GM21526 (cell line): ENCODE measurements at regions not wholly inside any gene's neighbourhood (a gene's known extent, or its start where the extent isn't known, plus 50 kb on each side); places are given as distances from the start of the nearest gene placed in this dataset.
A peak's percentile ranks its signal among the peaks of the same experiment; 100 is the strongest.
"Not testable (repeated sequence)": the region's sequence is repeated elsewhere in the genome, so short reads cannot be mapped to it uniquely, and the experiment has no call there.

Experiments
- ATAC-seq: cut with Tn5 transposase; IDR thresholded peaks from one replicate; pipeline ENCODE4 v1.9.1; 2021; ENCODE audit warnings: moderate library complexity; ENCODE audit not compliant: unreplicated experiment, low FRiP score

DNA sequence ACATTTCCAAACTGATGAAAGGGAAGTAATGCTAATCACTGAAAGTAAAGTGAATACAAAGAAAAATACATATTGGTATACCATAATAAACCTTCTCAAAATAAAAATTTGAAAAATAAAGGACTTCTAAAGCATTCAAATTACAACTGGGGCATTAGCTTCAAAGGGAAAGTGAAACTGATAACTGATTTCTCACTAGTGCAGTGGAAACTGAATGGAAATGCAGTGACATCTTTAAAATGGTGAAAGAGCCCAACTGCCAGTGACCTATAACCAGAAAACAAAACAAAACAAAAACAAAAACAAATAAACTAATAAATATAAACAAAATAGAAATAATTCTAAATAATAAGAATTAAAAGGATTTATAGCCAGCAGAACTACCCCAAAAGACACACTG is 297.5 kb upstream of the GRIN3A start:
- ATAC-seq, result peak; percentile 83

DNA sequence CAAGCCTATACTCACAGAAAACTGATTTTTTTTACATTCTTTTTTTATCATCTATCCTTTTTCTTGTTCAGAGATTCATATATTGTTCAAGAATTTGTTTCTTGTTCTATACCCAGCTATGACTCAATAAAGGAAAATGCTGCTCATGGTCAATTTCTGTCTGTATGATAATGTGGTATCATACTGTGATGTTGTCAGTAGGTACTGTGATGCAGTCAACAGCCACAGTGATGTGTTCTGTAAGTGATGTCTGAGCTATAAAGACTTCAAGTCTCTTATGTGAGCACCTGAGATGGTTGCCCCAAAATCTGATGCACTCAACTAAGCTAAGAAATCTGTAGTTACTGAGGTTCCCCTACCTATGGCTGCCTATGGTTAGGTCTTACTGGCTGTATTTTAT is 294.2 kb upstream of the GRIN3A start:
- ATAC-seq, result no peak

DNA sequence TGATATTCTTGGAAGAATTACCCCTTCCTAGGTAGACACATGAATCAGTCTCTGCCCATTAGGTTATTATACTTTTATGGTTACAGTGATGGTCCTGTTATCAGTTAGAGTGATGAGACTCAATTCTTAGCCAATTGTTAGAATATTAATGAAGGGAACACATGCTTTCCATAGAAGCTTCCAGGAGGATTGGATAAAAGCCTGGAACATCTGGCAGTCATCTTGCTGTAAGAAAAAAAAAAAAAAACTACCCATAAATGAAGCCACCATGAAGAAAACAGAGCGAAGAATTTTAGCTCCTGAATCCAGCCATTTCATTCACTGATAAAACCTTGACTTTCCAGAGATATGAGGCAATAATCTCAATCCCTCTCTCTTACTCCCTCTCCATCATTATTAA is 262.5 kb upstream of the GRIN3A start:
- ATAC-seq, result no peak

DNA sequence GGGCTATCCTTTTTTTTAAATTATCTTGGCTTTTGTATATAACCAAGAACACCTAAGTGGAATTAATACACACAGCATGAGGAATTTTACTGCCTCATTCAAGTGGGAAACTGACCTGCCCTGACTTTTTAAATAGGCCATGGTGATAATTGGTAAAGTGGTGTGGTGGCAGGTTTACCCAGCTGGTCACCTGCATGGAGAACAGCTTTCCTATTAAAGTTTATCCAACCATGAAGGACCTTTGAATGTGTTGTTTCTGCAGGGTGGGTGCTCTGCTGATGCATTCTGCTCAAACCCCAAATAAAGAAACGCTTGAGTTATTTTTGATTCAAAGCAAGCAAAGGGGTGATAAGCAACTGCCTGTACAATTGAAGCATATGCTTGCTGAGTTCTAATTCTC is 261.0 kb upstream of the GRIN3A start:
- ATAC-seq, result no peak

DNA sequence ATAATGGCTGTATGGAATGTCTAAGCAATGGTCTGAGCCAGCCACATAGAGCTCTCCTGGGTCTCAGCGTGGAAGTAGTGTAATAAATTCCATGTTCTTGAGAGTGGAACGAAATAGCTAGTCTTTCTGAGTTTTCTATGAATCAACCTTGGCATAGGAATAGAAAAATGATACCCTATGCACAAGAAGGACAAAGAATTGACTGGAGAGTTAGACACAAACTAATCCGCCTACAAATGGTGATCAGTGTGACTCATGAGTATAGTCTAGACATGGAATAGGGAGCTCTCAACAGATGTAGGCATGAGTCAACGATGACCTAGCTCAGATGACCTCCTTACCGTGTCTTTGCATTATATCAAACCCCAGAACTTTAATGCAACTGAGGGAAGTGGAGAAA is 256.8 kb upstream of the GRIN3A start:
- no peak for ATAC-seq

DNA sequence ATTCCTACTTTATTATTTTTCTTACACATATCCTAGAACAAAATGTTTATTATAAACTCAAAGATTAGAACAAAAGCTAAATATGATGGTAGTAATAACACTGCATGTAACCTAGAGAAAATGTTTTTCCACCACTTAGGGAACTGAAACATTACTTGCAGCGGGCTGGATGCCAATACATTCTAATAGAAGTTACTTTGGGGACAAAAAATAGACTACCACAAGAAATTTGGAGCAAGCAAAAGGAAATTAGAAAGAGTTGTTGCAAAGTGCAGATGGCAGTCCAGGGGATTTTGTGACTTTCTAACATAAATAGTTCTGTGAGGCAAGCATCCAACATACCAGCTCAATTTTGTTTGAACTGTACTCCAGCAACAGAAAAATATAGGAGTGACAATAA is 255.3 kb upstream of the GRIN3A start:
- no peak for ATAC-seq

DNA sequence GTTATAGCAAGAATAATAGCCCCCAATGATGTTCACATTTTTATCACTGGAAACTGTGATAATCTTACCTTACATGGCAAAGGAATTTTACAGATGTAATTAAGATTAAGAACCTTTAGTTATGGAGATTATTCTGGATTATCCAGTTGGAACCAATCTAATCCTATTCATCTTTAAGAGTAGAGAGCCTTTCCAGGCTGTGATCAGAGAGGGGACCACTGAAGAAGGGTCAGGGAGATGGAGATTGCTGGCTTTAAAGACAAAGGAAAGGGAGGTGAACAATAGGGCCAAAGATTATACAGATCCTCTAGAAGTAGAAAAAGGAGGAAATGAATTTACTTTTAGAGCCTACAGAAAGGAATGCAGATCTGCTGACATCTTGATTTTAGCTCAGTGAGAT is 253.5 kb upstream of the GRIN3A start:
- ATAC-seq, result no peak

DNA sequence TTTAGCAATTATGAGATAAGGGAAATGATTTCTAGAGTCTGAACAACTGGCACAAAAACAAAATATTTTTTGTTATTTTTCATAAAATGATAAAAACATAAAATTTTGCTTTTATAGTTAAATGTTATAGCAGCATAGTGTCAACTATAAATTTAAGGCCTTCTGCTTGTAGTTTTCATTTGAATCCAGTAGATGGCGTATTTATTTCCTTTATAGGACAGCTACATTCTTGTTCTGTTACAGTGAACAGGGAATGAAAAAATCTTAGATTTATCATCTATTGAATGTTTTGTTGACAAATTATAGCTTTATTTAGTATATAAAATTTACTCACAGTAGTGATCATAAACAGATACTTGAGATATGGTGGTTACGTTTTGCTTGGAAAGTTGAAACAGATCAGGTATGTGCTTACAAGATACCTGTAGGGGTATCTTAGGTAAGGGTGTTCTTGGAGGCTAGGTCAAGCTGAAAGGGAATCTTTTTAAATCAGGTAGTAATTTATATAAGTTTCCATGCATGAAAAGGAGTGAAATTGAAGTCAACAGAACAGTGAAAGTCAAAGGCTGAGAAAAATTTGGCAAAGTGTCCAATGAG is 239.3 kb upstream of the GRIN3A start:
- ATAC-seq, result peak; percentile 83

DNA sequence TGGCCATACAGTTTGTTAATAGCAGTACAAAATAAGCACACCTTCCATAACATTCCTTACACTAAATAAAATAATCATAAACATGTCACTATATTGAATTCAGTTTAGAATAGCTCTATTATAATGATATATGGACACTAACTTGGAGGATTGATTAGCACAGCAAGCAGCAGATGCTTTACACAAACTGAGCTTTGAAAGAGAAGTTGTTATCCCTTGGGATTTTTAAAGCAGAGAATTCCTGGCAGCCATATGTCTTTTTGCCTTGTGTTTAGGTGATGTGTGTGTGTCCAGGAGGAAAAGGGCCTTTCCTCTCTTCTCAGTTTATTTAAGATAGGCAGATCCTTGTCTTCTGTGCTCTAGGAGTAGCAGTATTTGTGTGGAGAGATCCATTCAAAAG is 232.2 kb upstream of the GRIN3A start:
- ATAC-seq, result no peak

DNA sequence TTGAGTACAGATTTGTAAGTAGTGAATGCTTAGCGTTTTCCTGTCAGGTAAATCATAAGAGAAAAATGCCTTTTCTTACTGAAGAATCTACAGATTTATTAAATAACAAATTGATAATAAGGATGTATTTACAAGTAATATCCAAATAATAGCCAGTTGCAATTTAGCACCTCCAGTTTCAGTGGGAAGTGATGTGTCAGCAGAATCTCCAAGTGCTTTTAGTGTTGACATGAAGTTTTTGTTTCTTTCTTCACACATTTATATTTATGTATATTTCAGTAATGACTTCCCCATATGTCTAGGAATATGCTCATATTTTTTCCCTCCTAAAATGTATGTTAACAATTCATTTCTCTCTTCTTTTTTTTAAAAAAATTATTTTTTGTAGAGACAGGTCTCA is 229.9 kb upstream of the GRIN3A start:
- ATAC-seq, result no peak

DNA sequence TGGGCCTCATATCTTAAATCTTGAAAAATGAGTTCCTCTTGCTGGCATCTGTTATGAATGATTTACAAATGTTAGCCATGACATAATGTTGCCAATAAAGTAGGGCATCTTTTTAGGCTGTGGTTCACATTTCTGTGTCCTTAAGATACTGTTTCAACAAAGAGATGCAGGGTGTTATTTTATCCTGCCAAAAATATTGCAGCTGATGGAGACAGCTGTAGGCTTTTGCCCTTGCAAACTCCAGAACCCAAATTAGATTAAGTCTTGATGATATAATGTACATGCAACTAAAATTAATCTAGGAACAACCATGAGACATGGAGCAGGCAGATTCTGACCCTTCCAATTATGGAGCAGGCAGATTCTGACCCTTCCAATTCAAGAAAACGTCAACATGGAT is 228.2 kb upstream of the GRIN3A start:
- no peak for ATAC-seq

DNA sequence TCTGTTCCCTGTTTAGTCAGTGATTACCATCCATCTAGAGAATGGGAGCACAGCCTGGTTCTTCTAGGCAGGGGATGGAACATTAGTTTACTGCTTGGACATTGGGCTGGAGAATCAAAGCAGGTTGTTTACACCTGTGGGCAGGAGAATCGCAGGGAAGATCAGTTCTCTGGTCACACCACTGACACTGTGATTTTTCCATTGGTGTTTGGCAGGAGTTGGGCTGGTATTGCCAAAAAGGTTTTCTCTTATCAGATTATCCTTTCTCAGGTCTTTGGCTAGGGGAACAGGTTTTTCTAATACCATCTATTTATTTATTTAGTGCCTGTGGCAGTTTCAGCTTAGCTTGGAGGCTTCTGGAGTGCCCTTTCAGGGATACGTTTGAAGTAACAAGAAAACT is 219.3 kb upstream of the GRIN3A start:
- ATAC-seq, result no peak

DNA sequence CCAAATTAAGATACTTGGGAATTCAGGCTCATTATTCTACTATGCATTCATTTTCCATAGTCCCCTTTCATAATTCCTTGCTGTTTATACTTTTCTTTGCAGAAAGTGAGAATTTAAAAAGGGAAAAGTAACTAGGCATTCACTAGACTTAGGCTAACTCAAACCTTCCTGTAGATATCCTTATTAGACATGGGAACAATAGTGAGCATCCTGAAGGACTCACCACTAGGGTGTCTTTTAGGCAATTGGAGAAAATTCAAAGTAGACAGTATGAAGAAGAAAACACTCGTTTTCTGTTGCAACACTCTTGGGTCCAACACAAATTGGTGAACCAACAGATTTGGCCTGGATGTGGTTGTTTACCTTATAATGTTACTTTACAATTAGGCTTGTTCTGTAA is 213.2 kb upstream of the GRIN3A start:
- no peak for ATAC-seq

DNA sequence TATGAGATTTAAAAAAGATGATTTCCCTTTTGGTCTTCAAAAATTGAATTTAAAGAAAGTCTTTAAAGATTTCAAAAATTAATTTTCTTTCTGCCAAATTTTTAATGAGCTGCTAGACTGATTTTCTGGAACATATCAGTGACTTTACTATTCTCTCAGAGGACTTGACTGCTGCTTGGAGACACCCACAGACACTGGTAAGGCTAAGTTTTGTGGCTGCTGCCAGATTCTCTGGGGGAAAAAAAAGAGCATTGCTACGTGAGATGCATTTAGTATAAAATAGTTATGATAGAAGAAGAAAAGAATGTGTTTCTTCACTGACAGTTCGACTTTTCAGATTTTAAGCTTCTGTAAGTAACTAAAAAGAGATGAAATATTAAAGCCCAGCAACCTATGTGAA is 193.3 kb upstream of the GRIN3A start:
- ATAC-seq, result no peak

DNA sequence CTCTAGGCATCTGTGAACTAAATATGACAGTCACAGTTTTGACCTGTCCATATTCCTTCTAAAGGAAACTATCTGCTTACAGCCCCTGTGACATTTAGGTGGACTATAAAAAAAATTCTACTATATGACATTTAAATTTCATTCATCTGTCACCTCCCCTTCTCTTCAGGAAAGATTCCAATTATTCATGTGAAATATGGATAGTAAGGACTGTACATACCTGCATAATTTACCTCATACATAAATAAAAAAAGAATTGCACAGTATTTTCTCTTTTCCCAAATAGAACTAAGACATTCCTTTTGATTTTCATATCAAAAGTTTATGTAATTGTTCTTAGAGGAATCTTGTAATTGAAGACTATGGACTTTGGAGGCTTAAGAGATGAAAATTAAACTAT is 192.3 kb upstream of the GRIN3A start:
- no peak for ATAC-seq

DNA sequence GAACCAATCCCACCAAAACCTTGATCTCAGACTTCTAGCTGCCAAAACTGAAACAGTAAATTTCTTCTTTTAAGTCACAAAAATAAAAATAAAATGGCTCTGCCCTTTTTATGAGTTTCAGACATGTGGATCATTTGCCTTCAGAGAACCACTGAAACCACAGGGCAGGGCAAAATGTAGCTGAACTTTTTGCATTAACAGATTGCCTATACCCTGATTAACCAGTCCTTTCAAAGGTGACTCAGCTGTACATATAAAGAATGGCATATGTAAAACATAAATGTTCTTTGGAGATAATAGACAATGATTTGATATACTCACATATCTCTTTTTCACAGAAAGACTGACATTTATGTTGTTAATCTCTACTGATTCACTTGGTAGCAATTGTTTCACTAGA is 187.1 kb upstream of the GRIN3A start:
- ATAC-seq, result no peak

DNA sequence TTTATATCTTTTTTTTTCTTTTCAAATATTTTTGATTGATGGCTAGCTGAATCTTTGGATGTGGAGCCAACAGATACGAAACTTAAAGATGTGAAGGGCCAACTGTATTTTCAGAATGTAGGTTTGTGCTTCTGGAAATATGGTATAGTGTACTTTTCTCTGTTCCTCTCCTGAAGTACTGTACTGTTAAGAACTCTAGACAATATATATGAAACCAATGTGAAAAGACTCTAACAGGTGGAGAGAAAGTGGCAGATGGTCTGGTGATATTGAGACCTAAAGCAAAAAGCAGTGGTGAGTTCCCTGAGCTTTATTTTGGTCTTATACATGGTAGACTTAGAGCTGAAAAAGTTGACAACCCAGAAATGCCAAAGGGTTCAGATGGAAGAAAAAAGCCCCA is 185.0 kb upstream of the GRIN3A start:
- no peak for ATAC-seq

DNA sequence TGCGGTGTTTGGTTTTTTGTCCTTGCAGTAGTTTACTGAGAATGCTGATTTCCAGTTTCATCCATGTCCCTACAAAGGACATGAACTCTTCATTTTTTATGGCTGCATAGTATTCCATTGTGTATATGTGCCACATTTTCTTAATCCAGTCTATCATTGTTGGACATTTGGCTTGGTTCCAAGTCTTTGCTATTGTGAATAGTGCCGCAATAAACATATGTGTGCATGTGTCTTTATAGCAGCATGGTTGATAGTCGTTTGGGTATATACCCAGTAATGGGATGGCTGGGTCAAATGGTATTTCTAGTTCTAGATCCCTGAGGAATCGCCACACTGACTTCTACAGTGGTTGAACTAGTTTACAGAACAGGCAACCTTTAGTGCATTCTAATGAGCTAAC is 178.5 kb upstream of the GRIN3A start:
- not testable (repeated sequence) for ATAC-seq

DNA sequence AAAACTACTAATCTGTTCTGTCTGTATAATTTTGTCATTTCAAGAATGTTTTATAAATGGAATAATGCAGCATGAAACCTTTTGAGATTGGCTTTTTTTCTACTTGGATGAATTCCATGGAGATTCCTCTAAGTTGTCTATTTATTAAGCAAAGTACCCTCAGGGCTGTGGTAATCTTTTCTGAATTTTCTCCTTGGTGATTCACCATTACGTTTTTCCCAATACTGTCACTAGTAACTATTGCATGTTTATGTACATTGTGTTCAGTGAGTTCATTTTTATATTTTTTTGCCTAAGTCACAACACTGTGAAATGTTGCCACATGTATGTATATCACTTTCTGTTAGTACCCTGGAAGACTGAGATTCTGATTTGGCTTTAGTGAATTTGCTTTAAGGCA is 177.0 kb upstream of the GRIN3A start:
- no peak for ATAC-seq

DNA sequence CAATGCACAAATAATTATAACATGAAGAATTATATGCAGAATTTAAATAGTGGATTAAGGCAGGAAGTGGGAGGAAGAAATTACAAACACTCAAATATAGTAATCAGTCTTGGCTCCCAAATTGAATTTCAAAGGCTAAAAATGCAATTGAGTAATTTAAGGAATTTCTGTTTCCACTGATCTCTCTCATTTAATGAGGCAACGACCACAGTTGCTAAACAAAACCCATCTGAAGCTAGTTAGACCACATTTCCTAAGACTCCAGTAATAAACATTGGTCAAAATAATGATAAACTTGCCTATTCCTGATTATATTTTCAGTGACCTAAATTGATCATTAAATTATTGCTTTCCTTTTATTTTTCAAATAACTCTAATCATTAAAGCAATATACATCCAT is 174.3 kb upstream of the GRIN3A start:
- ATAC-seq, result no peak

DNA sequence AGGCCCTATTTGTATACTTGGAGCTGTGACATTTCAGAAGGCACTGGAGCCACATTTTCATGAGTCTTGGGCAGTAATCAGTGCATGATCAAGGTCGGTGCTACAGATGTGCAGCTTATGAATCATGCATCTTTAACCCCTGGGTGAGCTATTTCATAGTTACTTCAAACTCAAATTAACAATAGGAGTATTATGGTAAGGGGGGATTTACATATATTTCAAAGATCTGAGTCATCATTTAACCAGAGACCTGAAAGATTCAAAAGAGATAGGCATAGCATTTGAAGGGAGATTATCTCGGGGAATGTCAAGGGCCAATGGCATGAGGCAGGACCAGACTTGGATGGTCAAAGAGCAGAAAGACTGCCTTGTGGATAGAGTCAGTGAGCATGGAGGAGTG is 169.0 kb upstream of the GRIN3A start:
- ATAC-seq, result no peak

DNA sequence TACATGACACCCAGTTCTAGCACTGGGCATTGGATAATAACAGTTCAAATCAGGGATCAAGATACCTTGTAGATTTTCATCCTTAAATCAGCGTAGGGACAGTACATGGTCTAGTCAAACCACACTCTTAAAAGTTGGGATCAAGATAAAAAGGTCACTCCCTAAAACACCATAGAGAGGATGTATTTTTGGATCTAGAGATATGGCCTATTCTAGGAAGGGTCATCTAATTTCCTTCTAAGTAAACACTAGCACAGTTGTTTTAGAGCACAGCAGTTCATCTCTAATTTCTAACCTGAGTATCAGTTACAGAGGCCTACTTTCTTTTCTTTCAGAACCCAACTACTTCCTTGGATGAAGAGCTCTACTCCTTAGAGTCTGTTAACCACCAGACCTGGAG is 166.4 kb upstream of the GRIN3A start:
- ATAC-seq, result no peak

DNA sequence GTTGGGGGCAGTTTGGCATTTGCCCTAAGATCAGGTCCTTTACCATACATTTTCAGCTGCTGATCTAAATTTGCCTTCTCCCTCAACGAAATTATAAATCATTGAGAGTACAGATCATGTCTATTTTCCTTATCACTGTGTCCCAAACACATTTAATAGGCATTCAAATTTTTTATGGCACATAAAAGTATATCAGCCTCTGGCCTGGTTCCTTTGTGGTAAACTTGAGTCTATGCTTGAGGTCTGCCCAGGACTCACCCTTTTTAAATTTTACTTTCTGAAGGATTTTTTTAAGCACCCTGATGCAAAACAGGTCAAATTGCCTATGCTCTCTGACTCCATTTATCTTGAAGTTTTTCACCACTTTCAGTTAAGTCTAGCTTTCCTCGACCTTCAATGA is 163.6 kb upstream of the GRIN3A start:
- ATAC-seq, result no peak
